HG02973 (cell line): ENCODE measurements at regions not wholly inside any gene's neighbourhood (a gene's known extent, or its start where the extent isn't known, plus 50 kb on each side); places are given as distances from the start of the nearest gene placed in this dataset.
"Not testable (repeated sequence)": the region's sequence is repeated elsewhere in the genome, so short reads cannot be mapped to it uniquely, and the experiment has no call there.

ENCODE experiments used
- ATAC-seq: cut with Tn5 transposase; IDR thresholded peaks from one replicate; pipeline ENCODE4 v1.9.1; 2021; ENCODE audit warnings: moderate library complexity; ENCODE audit not compliant: unreplicated experiment

DNA sequence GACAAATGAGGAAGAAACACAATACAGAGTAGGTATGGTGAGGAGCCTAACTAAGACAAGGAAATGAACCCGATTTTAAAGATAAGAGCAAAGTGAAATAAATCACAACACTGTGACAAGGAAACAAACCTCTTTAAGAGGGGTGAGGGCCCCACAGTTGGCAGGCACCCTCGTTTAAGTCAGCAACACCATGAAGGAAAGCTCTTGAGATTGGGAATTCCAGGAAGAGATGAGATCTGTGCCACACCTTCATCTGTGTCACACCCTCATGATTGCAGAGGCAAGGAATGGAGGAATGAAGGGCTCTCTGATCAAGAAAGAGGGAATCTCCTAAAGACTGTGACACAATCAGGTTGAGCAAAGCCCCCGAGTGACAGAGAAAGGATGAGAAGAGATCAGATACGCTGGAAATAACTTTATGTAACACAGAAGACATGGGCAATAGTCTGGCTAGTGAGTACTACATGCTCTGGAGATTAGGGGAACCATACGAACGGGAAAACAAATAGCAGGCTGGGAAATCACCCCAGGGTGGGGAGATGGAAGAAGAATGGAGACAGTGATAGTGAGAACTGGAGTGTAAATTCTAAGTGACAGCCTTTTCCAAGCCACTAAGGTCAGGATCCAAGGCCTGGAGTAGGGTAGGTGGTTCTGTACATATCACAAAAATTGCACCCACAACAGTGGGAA is 51.7 kb upstream of the TERB2 start:
- ATAC-seq, result not testable (repeated sequence)
